HG03108 (cell line): ENCODE measurements at regions not wholly inside any gene's neighbourhood (a gene's known extent, or its start where the extent isn't known, plus 50 kb on each side); places are given as distances from the start of the nearest gene placed in this dataset.
"Not testable (repeated sequence)": the region's sequence is repeated elsewhere in the genome, so short reads cannot be mapped to it uniquely, and the experiment has no call there.

ENCODE experiments used
- ATAC-seq: cut with Tn5 transposase; IDR thresholded peaks from one replicate; pipeline ENCODE4 v1.9.1; 2021; ENCODE audit warnings: moderate library complexity; ENCODE audit not compliant: unreplicated experiment

DNA sequence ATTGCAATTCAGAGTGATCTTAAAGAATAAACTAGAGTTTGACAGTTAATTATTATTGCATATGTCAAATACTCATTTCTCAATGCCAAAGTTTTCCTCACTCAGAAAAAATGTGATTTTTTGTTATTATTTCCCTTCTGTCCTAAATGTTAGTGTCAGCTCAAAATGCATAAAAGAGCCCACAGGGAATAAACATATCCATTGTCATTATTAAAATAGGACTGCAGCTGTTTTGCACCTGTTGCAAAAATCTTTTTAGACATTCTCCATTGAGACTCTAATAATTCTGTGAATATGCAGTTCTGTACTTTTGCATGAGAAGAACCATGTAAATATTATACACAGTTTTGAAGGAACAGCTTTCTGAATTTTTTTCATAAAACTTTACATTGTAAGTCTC is 540.0 kb upstream of the SLC39A10 start:
- no peak for ATAC-seq

DNA sequence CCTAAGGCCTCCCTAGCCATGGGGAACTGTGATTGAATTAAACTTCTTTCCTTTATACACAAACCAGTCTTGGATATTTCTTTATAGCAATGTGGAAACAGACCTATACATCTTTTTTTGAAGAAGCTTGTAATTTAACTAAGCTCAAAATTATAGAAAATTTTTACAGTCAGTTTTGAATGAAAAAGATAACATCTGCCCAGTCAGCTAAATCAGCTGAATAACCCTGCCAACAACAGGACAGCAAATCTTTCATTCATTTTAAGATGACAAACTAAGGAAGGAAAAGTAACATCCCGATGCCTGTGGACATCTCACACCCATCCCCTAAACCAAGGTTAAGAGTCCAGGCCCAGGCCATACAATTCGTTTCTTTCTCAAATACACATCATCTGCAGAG is 541.3 kb upstream of the SLC39A10 start:
- no peak for ATAC-seq

DNA sequence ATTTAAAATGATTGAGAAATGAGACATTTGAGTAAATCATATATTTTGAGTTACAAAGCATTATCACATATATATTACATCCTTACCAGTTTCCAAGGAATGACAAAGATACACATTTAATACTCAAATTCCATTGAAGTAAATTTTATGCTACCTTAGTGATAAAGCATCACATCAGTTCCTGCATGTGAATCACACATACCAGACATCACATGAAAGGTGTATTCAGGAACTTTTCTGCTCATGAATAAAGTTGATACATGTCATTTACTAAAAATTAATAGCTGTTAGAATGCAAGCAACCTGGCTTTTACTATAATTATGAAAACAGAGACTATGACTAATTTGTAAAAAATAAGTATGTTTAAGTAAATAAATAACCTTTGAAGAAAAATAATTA is 548.8 kb upstream of the SLC39A10 start:
- no peak for ATAC-seq

DNA sequence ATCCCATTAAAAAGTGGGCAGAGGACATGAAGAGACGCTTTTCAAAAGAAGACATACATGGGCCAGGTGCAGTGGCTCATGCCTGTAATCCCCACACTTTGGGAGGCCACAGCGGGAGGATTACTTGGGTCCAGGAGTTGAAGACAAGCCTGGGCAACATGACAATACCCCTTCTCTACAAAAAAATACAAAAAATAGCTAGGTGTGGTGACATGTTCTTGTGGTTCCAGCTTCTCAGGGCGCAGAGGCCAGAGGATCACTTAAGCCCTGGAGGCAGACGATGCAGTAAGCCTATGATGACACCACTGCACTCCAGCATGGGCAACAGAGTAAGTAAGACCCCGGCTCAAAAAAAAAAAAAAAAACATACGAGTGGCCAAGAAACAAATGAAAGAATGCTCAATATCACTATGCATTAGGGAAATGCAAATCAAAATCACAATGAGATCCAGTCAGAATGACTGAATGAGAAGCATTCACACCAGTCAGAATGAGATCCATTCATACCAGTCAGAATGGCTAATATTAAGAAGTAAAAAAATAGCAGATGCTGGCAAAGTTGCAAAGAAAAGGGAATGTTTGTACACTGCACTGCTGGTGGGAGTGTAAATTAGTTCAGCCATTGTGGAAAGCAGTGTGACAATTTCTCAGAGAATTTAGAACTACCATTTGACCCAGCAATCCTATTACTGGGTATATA is 550.2 kb upstream of the SLC39A10 start:
- no peak for ATAC-seq

DNA sequence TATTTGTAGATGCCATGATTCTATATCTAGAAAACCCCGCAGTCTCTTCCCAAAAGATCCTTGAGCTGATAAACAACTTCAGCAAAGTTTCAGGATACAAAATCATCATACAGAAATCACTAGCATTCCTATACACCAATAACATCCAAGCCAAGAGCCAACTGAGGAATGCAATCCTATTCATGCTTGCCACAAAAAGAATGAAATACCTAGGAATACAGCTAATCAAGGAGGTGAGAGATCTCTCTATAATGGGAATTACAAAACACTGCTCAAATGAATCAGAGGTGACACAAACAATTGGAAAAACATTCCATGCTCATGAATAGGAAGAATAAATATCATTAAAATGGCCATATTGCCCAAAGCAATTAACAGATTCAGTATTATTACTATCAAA is 551.4 kb upstream of the SLC39A10 start:
- ATAC-seq, result no peak

DNA sequence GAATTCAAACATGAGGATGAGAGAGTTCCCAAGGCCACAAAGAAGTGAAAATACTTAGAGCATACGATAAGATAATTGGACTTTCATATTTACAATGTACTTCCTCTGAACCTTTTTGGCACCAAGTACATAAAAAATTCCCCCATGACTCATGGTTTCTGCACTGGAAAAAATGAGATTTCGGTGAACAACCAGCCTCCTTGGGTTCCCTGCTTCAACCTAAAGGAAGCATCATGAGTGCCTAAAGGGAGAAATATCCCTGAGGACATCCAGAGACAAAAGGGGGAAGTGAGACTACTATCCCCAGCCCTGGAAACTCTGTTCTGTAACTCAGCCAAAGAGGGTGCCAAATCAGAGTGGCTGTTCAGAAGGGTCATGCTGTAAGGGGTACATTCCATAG is 562.7 kb upstream of the SLC39A10 start:
- ATAC-seq, result no peak

DNA sequence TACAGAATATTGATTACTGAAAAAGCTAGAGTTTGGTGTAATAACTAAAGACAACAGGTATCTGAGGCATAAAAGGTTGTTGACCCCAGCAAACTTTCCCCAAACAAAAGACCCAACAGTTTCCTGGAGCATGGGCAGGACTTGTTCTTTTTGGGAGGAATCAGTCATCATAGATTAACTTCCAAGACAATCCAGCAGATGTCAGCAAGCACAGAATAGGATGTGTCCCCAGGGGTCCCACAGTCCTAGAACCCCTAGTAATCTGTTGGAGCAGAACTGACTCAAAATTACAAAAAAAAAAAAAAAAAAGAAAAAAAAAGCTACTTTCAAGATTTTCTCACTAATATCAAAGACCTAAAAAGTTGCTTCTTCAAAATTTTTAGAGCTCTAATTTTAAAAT is 564.7 kb upstream of the SLC39A10 start:
- no peak for ATAC-seq

DNA sequence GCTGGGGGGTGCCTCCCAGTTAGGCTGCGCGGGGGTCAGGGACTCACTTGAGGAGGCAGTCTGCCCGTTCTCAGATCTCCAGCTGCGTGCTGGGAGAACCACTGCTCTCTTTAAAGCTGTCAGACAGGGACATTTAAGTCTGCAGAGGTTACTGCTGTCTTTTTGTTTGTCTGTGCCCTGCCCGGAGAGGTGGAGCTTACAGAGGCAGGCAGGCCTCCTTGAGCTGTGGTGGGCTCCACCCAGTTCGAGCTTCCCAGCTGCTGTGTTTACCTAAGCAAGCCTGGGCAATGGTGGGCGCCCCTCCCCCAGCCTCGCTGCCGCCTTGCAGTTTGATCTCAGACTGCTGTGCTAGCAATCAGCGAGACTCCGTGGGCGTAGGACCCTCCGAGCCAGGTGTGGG is 584.2 kb upstream of the SLC39A10 start:
- not testable (repeated sequence) for ATAC-seq

DNA sequence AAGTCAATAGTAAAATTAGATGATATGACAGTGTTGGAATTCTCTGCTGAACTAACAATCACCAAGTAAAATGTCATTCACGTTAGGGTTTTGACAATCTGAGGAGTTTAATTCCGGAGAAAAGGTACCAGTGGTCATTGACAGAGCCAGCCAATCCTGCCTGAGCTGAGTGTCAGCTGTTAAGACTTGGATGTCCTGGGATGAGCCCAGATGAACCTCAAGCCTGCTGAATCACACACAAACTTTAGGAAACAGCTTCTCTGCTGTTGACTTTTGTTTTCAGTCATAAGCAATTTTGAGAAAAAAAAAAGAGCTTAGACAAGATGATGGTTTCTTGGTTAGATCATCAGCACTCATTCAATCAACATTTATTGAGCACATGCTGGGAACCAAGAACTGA is 600.0 kb upstream of the SLC39A10 start:
- no peak for ATAC-seq

DNA sequence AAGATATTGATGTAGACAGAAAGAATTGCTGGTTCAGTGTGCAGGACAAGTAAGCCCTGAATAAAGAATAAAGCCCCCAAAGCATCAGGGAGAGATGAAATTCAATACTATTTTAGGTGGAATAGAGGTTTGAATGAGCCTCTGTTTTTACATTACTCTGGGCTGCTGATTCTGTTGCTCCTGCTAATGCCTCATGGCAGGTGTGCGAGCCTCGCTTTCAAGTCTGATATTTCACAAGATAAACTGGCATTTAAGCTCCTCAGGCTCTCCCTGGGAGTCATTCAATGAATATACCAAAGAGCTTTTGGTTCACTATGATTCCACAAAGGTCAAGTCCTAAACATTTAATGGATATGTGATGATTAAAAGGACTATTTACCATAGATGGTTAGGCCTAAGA is 601.0 kb upstream of the SLC39A10 start:
- ATAC-seq, result no peak

DNA sequence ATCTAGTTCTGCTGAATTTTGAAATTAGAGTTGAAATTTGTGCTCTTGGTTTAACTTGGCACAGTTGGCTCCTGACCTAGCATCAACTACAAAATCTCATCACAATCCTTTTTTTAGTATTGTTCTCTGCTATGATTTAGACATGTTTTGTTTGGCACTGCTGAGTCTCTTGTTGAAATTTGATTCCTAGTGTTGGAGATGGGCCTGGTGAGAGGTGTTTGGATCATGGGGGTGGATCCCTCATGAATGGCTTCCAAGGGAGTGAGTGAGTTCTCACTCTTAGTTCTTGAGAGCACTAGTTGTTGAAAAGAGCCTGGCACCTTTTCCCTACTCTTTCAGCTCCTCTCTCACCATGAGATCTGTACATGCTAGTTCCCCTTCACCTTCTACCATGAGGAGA is 605.6 kb upstream of the SLC39A10 start:
- no peak for ATAC-seq

DNA sequence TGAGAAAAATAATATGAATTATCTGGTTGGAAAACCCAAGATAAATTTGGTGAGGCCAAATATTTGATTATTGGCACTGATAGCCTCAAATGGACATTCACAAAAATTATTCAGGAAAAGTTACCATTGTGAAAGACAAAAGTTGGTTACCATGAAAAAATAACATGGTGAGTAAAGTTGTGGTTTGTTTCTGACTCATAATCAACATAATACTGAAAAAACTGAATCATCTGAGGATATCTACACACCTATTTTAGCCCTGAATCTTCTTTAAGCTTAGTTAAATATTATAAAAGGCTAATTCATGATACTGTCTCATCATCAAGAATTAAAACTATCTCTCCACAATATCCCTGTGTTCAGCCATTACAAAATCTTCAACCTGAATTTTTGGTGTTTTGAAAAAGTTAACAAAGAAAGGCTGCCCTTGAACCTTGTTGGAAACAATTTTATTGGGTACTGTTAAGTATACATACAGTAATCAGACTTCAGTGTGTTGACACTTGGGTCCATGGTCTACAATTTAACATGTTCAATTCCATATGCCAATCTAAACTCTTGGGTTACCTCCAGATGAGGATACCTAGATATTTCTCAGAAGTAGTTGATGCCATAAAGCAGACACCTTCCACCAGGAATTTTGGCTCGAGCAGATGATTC is 607.5 kb upstream of the SLC39A10 start:
- peak; percentile 76 for ATAC-seq

DNA sequence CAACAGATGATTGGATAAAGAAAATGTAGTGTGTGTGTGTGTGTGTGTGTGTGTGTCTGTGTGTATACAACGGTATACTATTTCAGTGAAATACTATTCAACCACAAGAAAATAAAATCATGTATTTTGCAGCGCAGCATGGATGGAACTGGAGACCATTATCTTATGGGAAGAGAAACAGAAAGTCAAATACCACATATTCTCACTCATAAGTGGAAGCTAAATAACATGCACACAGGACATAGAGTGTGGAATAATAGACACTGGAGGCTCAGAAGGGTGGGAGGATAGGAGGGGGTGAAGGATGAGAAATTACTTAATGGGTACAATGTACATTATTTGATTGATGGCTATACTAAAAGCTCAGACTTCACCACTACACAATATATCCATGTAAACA is 609.1 kb upstream of the SLC39A10 start:
- ATAC-seq, result no peak

DNA sequence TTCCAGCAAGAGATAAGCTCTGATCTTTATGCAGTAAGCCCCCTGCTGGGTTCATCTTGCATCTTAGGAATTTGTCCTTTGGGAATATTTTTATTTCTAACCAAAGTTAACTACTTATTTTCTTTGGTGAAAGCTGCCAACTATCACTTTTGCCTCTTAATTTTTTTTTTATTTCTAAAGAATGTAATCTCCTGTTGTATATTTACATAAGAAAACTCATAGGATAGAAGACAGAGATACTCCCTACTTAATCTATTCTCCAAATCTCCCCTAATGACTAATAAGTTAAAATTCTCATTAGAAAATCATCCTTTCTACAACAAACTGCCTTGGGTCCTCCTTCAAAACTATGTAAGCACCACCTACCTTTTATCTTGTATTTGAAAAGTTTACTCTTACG is 612.2 kb upstream of the SLC39A10 start:
- ATAC-seq, result no peak

DNA sequence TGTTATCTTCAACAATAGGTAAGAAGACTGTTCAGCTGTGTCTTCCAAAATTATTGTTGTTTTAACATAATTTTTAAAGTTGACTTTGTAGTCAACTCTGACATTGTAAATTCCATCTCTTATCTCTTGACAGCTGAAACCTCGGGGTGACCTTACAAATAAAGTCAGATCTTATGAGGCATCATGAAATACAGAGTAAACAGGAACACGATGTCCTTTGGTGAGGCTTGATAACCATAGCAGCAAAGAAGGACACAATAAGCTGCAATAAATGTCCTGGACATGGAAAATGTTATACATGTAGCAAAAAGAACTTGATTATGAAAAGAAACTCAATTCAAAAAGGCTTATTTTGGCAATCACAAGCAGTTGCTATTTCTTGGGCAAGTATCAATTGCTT is 618.9 kb upstream of the SLC39A10 start:
- no peak for ATAC-seq

DNA sequence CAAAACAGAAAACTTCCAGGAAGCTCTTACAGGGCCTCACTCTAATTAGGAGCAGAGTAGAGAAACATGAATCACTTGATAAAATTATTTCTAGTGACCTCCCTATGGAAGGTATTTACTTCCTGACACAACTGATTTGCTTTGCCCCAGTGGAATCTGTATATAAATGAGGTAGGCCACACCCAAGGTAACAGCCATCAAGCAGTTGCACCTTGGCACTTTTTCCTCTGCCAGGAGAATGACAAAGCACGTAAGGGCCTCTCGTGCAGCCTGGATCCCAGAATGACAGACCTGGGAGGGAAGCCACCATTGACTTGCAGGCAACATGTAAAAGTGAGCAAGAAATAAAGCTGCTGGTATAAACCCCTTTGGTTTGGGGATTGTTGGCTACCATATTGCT is 620.0 kb upstream of the SLC39A10 start:
- no peak for ATAC-seq

DNA sequence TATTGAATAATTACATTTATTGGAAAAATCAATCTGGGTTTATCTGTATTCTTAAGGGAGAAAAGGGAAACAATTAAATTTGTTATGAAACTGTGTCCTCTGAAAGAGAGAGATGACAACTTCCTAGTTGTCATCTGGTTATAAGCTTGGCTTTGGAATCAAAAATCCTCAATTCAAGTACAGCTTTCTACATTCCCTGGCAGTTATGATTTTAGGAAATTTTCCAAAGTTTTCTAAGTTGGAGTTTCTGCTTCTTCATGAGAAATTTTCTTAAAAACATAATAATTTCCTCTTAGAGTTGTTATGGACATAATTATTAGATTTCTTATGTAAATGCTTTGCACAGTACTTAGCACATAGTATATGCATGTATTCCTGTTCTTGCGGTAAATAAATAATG is 625.6 kb upstream of the SLC39A10 start:
- ATAC-seq, result no peak

DNA sequence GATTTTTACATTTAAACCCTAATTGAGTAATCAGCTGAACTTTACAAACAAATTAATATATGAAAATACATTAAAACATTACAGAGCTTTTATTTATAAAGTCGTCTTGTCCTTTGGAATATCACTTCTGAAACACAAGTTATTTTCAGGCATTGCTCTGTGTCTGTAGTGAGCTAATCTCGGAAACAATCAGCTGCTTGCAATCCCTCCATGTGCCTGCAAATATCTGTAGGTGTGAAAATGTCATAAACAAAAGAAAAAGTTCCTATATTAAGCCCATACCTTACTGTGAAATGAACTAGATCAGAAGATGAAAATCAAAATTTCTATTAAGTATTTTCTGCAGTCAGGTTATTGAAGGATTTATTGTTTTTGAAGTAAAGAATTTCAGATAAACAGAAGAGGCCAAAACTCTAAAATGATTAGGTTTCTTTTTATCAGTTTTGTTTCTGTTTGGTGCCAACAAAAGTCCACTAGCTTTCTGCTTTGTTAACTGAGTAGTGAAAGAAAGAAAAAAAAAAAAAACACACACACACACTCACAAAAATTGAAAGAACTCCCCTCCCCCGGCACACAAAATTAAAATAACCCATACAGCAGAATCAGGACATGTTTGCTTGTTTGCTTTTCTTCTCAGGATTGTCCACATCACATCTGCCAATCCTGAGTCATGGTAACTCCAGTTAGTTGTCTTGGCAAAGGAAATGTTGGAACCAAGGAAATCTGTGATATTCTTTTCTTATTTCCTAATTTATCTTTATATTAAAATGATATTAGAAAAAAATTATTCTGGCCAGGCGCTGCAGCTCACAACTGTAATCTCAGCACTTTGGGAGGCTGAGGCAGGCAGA is 627.0 kb upstream of the SLC39A10 start:
- ATAC-seq, result no peak

DNA sequence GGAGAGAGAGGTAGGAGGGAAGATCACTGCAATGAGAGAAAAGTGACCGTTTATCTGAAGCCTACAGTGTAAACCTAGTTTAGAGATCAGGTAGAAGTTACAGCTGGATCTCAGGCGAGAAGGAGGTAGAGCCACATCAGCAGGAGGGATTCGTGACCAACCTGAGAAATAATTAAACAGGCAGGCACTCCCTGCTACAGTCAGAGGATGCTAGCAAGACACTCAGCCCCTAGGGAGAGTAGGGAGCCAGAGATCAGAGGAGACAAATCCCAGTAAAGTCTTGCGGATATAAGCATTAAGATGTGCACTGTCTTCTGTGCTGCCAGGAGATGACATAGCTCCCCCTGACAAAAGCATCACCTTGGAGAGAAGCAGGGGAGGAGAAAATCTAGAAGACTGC is 629.1 kb upstream of the SLC39A10 start:
- ATAC-seq, result no peak

DNA sequence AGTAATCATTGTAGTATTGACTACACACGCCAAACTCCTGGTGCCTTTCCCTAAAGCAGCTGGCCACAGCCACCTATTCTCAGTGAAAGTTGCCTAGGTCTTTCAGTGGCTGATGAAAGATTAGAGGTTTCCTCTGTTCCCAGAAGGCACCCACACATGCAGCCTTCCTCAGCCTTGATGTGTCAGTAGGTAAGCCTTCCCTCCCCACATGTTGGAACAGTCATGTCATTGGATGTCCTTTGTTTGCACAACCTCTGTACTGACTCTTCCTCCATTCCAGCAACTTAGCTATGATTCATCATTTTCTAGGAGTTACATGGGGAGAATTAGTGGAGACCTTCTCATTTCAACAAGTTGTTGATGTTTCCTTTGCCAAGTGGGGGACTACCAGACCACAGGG is 630.8 kb upstream of the SLC39A10 start:
- no peak for ATAC-seq

DNA sequence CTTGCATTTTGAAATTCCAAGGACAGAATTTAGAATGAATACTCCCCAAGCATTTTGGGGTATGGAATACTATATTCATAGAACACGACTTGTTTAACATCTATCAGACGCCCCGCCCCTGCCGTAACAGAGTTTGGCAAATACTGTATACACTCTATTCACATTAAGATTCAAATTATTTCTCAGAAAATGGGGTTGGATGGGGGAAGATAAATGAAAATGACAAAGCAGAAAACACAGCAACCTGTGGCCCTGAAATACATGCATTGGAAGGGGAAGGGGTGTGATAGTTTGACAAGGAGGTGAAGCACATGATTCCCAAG is 634.6 kb upstream of the SLC39A10 start:
- ATAC-seq, result no peak
